Transverse colon (tissue), 4 donors: ENCODE measurements at regions not wholly inside any gene's neighbourhood (a gene's known extent, or its start where the extent isn't known, plus 50 kb on each side); places are given as distances from the start of the nearest gene placed in this dataset.

Experiments
- CTCF ChIP-seq, 5 experiments: fragments of 200-600 bp in 3 of 5; fragments of 450-650 bp in 2 of 5; sonication (generic) in 3 of 5; IDR thresholded peaks; 1 replicate in 2 of 5; 2 replicates in 3 of 5; pipeline ENCODE4 v1.5.1; 2016 to 2017; ENCODE audit warnings: antibody characterized with exemption in 5 of 5, inconsistent platforms in 3 of 5, mild to moderate bottlenecking in 2 of 5, moderate library complexity in 1 of 5
- EP300 ChIP-seq: sonication (generic); formaldehyde crosslinking; IDR thresholded peaks from one replicate; pipeline ENCODE4 v1.6.1; 2017; ENCODE audit warnings: antibody characterized with exemption, low read depth
- POLR2AphosphoS5 ChIP-seq, 3 donors: sonication (generic); formaldehyde crosslinking; IDR thresholded peaks; one replicate each; pipeline ENCODE4 v1.6.1; 2016; ENCODE audit warnings: antibody characterized with exemption in 3 of 3

GRCh38 chr9:86660146-86660943 is 287.0 kb downstream of the GAS1 start:
- TF ChIP-seq POLR2AphosphoS5 (IDR thresholded peaks at IDR 0.05) (no peak), CTCF (IDR thresholded peaks at IDR 0.05) (no peak), EP300 (no peak)
